Activated CD4-positive, CD25-positive, alpha-beta regulatory T cell treated with anti-CD3 and anti-CD28 coated beads, Interleukin-2, amount 50 U/mL, for 72 hours (primary cell): ENCODE measurements at regions not wholly inside any gene's neighbourhood (a gene's known extent, or its start where the extent isn't known, plus 50 kb on each side); places are given as distances from the start of the nearest gene placed in this dataset.

ENCODE experiments used
- DNase-seq: peaks from one replicate; pipeline ENCODE4 v3.0.0; 2021

GRCh38 chr4:8754634-8755589 lies 116.7 kb downstream of the HMX1 start:
- no peak for DNase-seq

- DNase-seq = no peak
Observed at GRCh38 chr4:8748236-8748575, 123.4 kb downstream of the HMX1 start.

GRCh38 chr4:8747467-8748235 lies 124.0 kb downstream of the HMX1 start:
- no peak for DNase-seq

GRCh38 chr4:8746523-8747466 lies 124.8 kb downstream of the HMX1 start:
- DNase-seq = peak; percentile 11

- peak; percentile 5 for DNase-seq
Observed at GRCh38 chr4:8745826-8746225, 125.8 kb downstream of the HMX1 start.

GRCh38 chr4:8745005-8745790 lies 126.4 kb downstream of the HMX1 start:
- no peak for DNase-seq

GRCh38 chr4:8744083-8744805 lies 127.4 kb downstream of the HMX1 start:
- no peak for DNase-seq

GRCh38 chr4:8742546-8742945 lies 129.1 kb downstream of the HMX1 start:
- no peak for DNase-seq

- no peak for DNase-seq
Observed at GRCh38 chr4:8741513-8742226, 130.0 kb downstream of the HMX1 start.

GRCh38 chr4:8740666-8741395 lies 130.8 kb downstream of the HMX1 start:
- DNase-seq = peak; percentile 16

GRCh38 chr4:8739820-8740665 lies 131.6 kb downstream of the HMX1 start:
- DNase-seq = peak; percentile 20

GRCh38 chr4:8739317-8739716 lies 132.3 kb downstream of the HMX1 start:
- DNase-seq = no peak

- peak; percentile 8 for DNase-seq
Observed at GRCh38 chr4:8738471-8738931, 133.1 kb downstream of the HMX1 start.

- no peak for DNase-seq
Observed at GRCh38 chr4:8737601-8738279, 133.9 kb downstream of the HMX1 start.

GRCh38 chr4:8737075-8737474 lies 134.6 kb downstream of the HMX1 start:
- DNase-seq = no peak

GRCh38 chr4:8736090-8736825 lies 135.4 kb downstream of the HMX1 start:
- no peak for DNase-seq
